ENCODE measurements at regions not wholly inside any gene's neighbourhood (a gene's known extent, or its start where the extent isn't known, plus 50 kb on each side); places are given as distances from the start of the nearest gene placed in this dataset.

GRCh38 chr6:103277936-103278335 lies 1581.8 kb downstream of the HACE1 start:
- SMC1A ChIA-PET (ENCODE audit: uncharacterized antibody, unreplicated experiment): no interaction called here
- ATAC-seq (no peak), DNase-seq (ENCODE audit: low read depth, low spot score) (no peak), FAIRE-seq (no peak)
- POLR2A ChIA-PET: no interaction called here
- WGBS (ENCODE audit: insufficient coverage, insufficient replicate concordance, low lambda C conversion rate, missing lambda C conversion rate): 29% methylated on average over 1 of the region's 1 CpG
- CTCF ChIA-PET: interaction anchor here (1.5 kb wide), 1 partner anchor 154 kb away, joined by 3 read pairs; no protein-coding TSS in a partner anchor
- RAD21 ChIA-PET (ENCODE audit: unreplicated experiment): no interaction called here
- Histone ChIP-seq H3K36me3 (ENCODE audit: control insufficient read depth in 2 of 2, insufficient read depth in 2 of 2, low read length in 1 of 2) (no peaks in the 10 kb centered on the region), H3K4me3 (no peak overlapping the region), H3K79me2 (ENCODE audit: control insufficient read depth, insufficient read depth, low read length) (no peaks in the 10 kb centered on the region), H3K4me1 (ENCODE audit: control insufficient read depth, insufficient read depth, low read length) (no peaks in the 10 kb centered on the region), H3K27ac (ENCODE audit: control insufficient read depth, insufficient read depth) (no peak overlapping the region), H3K4me2 (ENCODE audit: control insufficient read depth, insufficient read depth) (no peak overlapping the region), H2AFZ (ENCODE audit: control insufficient read depth, low read depth, low read length) (no peak overlapping the region), H4K20me1 (ENCODE audit: control insufficient read depth, insufficient read depth) (no peaks in the 10 kb centered on the region), H3K27me3 (replicated peaks in 1 of 2; ENCODE audit: control insufficient read depth in 2 of 2, insufficient read depth in 2 of 2, low read length in 1 of 2) (no peaks in the 10 kb centered on the region), H3K9me3 (replicated peaks; ENCODE audit: control insufficient read depth, insufficient read depth, low read length) (no peaks in the 10 kb centered on the region), H3K9ac (ENCODE audit: control insufficient read depth, insufficient read depth, low read length) (no peak overlapping the region)
- in situ Hi-C loops (cut with MboI): no loop called here
- intact Hi-C loops (cut with micrococcal nuclease; ENCODE audit: unreplicated experiment): no loop called here
- no TSS peak for BruUV-seq (replicated peaks)
- no peak for TF ChIP-seq FOXK2 (IDR thresholded peaks at IDR 0.05)
- no peak for TF ChIP-seq PML (IDR thresholded peaks at IDR 0.05; ENCODE audit: low read length)
- TF ChIP-seq MYB (IDR thresholded peaks at IDR 0.05; ENCODE audit: borderline replicate concordance, low read depth, low read length): no peak
- TF ChIP-seq ZNF384 (IDR thresholded peaks at IDR 0.05; ENCODE audit: borderline replicate concordance, low read depth, low read length): no peak
- no peak for TF ChIP-seq KDM1A (IDR thresholded peaks at IDR 0.05; ENCODE audit: borderline replicate concordance)
- TF ChIP-seq EZH2 (IDR thresholded peaks at IDR 0.05; ENCODE audit: borderline replicate concordance, control insufficient read depth, low read depth, low read length): no peak
- TF ChIP-seq ZNF207 (IDR thresholded peaks at IDR 0.05; ENCODE audit: borderline replicate concordance): no peak
- TF ChIP-seq BHLHE40 (IDR thresholded peaks at IDR 0.05; ENCODE audit: borderline replicate concordance in 1 of 2, low read depth in 2 of 2, low read length in 1 of 2): no peak
- no peak for TF ChIP-seq HCFC1 (IDR thresholded peaks at IDR 0.05; ENCODE audit: low read length)
- no peak for TF ChIP-seq ASH2L (IDR thresholded peaks at IDR 0.05; ENCODE audit: borderline replicate concordance, low read depth)
- TF ChIP-seq RUNX3 (IDR thresholded peaks at IDR 0.05; ENCODE audit: low read length): no peak
- TF ChIP-seq IRF4 (IDR thresholded peaks at IDR 0.05; ENCODE audit: low read depth, low read length): no peak
- no peak for TF ChIP-seq JUNB (IDR thresholded peaks at IDR 0.05)
